ENCODE measurements at regions not wholly inside any gene's neighbourhood (a gene's known extent, or its start where the extent isn't known, plus 50 kb on each side); places are given as distances from the start of the nearest gene placed in this dataset.

- Histone ChIP-seq H3K36me3 (ENCODE audit: control insufficient read depth, insufficient read depth, low read length) (no peaks in the 10 kb centered on the region), H3K4me3 (ENCODE audit: low read length) (no peak overlapping the region), H3K9me3 (ENCODE audit: control insufficient read depth, low read length) (no peaks in the 10 kb centered on the region), H3K9ac (ENCODE audit: low read length) (no peak overlapping the region), H3K27me3 (ENCODE audit: control insufficient read depth, insufficient read depth, low read length) (no peaks in the 10 kb centered on the region), H3K4me1 (ENCODE audit: control insufficient read depth, insufficient read depth, low read length) (no peaks in the 10 kb centered on the region)
These were observed 172.8 kb upstream of the RBMS1 start for GRCh38 chr2:160666154-160667060.

GRCh38 chr2:160667811-160668210 is 174.2 kb upstream of the RBMS1 start:
- Histone ChIP-seq H3K4me3 (ENCODE audit: low read length) (no peak overlapping the region), H3K36me3 (ENCODE audit: control insufficient read depth, insufficient read depth, low read length) (no peaks in the 10 kb centered on the region), H3K27me3 (ENCODE audit: control insufficient read depth, insufficient read depth, low read length) (no peaks in the 10 kb centered on the region), H3K9me3 (ENCODE audit: control insufficient read depth, low read length) (no peaks in the 10 kb centered on the region), H3K9ac (ENCODE audit: low read length) (no peak overlapping the region), H3K4me1 (ENCODE audit: control insufficient read depth, insufficient read depth, low read length) (no peaks in the 10 kb centered on the region)

- Histone ChIP-seq H3K4me3 (ENCODE audit: low read length) (no peak overlapping the region), H3K36me3 (ENCODE audit: control insufficient read depth, insufficient read depth, low read length) (no peaks in the 10 kb centered on the region), H3K27me3 (ENCODE audit: control insufficient read depth, insufficient read depth, low read length) (no peaks in the 10 kb centered on the region), H3K9ac (ENCODE audit: low read length) (no peak overlapping the region), H3K9me3 (ENCODE audit: control insufficient read depth, low read length) (no peaks in the 10 kb centered on the region), H3K4me1 (ENCODE audit: control insufficient read depth, insufficient read depth, low read length) (no peaks in the 10 kb centered on the region)
These were observed 177.0 kb upstream of the RBMS1 start for GRCh38 chr2:160670618-160671017.

- Histone ChIP-seq H3K9me3 (ENCODE audit: control insufficient read depth, low read length) (no peaks in the 10 kb centered on the region), H3K4me1 (ENCODE audit: control insufficient read depth, insufficient read depth, low read length) (no peaks in the 10 kb centered on the region), H3K36me3 (ENCODE audit: control insufficient read depth, insufficient read depth, low read length) (no peaks in the 10 kb centered on the region), H3K9ac (ENCODE audit: low read length) (no peak overlapping the region), H3K27me3 (ENCODE audit: control insufficient read depth, insufficient read depth, low read length) (no peaks in the 10 kb centered on the region), H3K4me3 (ENCODE audit: low read length) (no peak overlapping the region)
These were observed 178.6 kb upstream of the RBMS1 start for GRCh38 chr2:160672211-160672610.

GRCh38 chr2:160674146-160674750 is 180.6 kb upstream of the RBMS1 start:
- Histone ChIP-seq H3K4me1 (ENCODE audit: control insufficient read depth, insufficient read depth, low read length) (no peaks in the 10 kb centered on the region), H3K4me3 (ENCODE audit: low read length) (no peak overlapping the region), H3K36me3 (ENCODE audit: control insufficient read depth, insufficient read depth, low read length) (no peaks in the 10 kb centered on the region), H3K27me3 (ENCODE audit: control insufficient read depth, insufficient read depth, low read length) (no peaks in the 10 kb centered on the region), H3K9ac (ENCODE audit: low read length) (no peak overlapping the region), H3K9me3 (ENCODE audit: control insufficient read depth, low read length) (no peaks in the 10 kb centered on the region)

GRCh38 chr2:160679686-160680085 is 186.1 kb upstream of the RBMS1 start:
- no peak overlapping the region for H3K4me3 ChIP-seq (ENCODE audit: low read length)
- no peaks in the 10 kb centered on the region for H3K4me1 ChIP-seq (ENCODE audit: control insufficient read depth, insufficient read depth, low read length)
- no peaks in the 10 kb centered on the region for H3K27me3 ChIP-seq (ENCODE audit: control insufficient read depth, insufficient read depth, low read length)
- H3K9ac ChIP-seq (ENCODE audit: low read length): no peak overlapping the region
- no peaks in the 10 kb centered on the region for H3K9me3 ChIP-seq (ENCODE audit: control insufficient read depth, low read length)
- H3K36me3 ChIP-seq (ENCODE audit: control insufficient read depth, insufficient read depth, low read length): no peaks in the 10 kb centered on the region

- Histone ChIP-seq H3K9ac (ENCODE audit: low read length) (no peak overlapping the region), H3K36me3 (ENCODE audit: control insufficient read depth, insufficient read depth, low read length) (no peaks in the 10 kb centered on the region), H3K9me3 (ENCODE audit: control insufficient read depth, low read length) (no peaks in the 10 kb centered on the region), H3K4me1 (ENCODE audit: control insufficient read depth, insufficient read depth, low read length) (no peaks in the 10 kb centered on the region), H3K4me3 (ENCODE audit: low read length) (no peak overlapping the region), H3K27me3 (ENCODE audit: control insufficient read depth, insufficient read depth, low read length) (no peaks in the 10 kb centered on the region)
These were observed 186.7 kb upstream of the RBMS1 start for GRCh38 chr2:160680294-160680693.

- H3K4me3 ChIP-seq (ENCODE audit: low read length): no peak overlapping the region
- H3K9me3 ChIP-seq (ENCODE audit: control insufficient read depth, low read length): no peaks in the 10 kb centered on the region
- no peaks in the 10 kb centered on the region for H3K4me1 ChIP-seq (ENCODE audit: control insufficient read depth, insufficient read depth, low read length)
- no peaks in the 10 kb centered on the region for H3K36me3 ChIP-seq (ENCODE audit: control insufficient read depth, insufficient read depth, low read length)
- H3K27me3 ChIP-seq (ENCODE audit: control insufficient read depth, insufficient read depth, low read length): no peaks in the 10 kb centered on the region
- no peak overlapping the region for H3K9ac ChIP-seq (ENCODE audit: low read length)
These were observed 187.4 kb upstream of the RBMS1 start for GRCh38 chr2:160680974-160681373.

GRCh38 chr2:160683206-160683605 is 189.6 kb upstream of the RBMS1 start:
- no peaks in the 10 kb centered on the region for H3K4me1 ChIP-seq (ENCODE audit: control insufficient read depth, insufficient read depth, low read length)
- H3K4me3 ChIP-seq (ENCODE audit: low read length): no peak overlapping the region
- H3K9me3 ChIP-seq (ENCODE audit: control insufficient read depth, low read length): no peaks in the 10 kb centered on the region

GRCh38 chr2:160687629-160688028 is 194.0 kb upstream of the RBMS1 start:
- Histone ChIP-seq H3K4me3 (ENCODE audit: low read length) (no peak overlapping the region), H3K9me3 (ENCODE audit: control insufficient read depth, low read length) (no peaks in the 10 kb centered on the region), H3K9ac (ENCODE audit: low read length) (no peak overlapping the region), H3K4me1 (ENCODE audit: control insufficient read depth, insufficient read depth, low read length) (no peaks in the 10 kb centered on the region), H3K36me3 (ENCODE audit: control insufficient read depth, insufficient read depth, low read length) (no peaks in the 10 kb centered on the region), H3K27me3 (ENCODE audit: control insufficient read depth, insufficient read depth, low read length) (no peaks in the 10 kb centered on the region)

More at GRCh38 chr2:160683206-160683605, 189.6 kb upstream of the RBMS1 start:
- Histone ChIP-seq H3K9ac (ENCODE audit: low read length) (no peak overlapping the region), H3K36me3 (ENCODE audit: control insufficient read depth, insufficient read depth, low read length) (no peaks in the 10 kb centered on the region), H3K27me3 (ENCODE audit: control insufficient read depth, insufficient read depth, low read length) (no peaks in the 10 kb centered on the region)

GRCh38 chr2:160689441-160689840 is 195.8 kb upstream of the RBMS1 start:
- Histone ChIP-seq H3K9me3 (ENCODE audit: control insufficient read depth, low read length) (no peaks in the 10 kb centered on the region), H3K27me3 (ENCODE audit: control insufficient read depth, insufficient read depth, low read length) (no peaks in the 10 kb centered on the region), H3K4me1 (ENCODE audit: control insufficient read depth, insufficient read depth, low read length) (no peaks in the 10 kb centered on the region), H3K36me3 (ENCODE audit: control insufficient read depth, insufficient read depth, low read length) (no peaks in the 10 kb centered on the region), H3K4me3 (ENCODE audit: low read length) (no peak overlapping the region), H3K9ac (ENCODE audit: low read length) (no peak overlapping the region)

- Histone ChIP-seq H3K27me3 (ENCODE audit: control insufficient read depth, insufficient read depth, low read length) (no peaks in the 10 kb centered on the region), H3K9ac (ENCODE audit: low read length) (no peak overlapping the region), H3K4me3 (ENCODE audit: low read length) (no peak overlapping the region), H3K9me3 (ENCODE audit: control insufficient read depth, low read length) (no peaks in the 10 kb centered on the region), H3K36me3 (ENCODE audit: control insufficient read depth, insufficient read depth, low read length) (no peaks in the 10 kb centered on the region), H3K4me1 (ENCODE audit: control insufficient read depth, insufficient read depth, low read length) (no peaks in the 10 kb centered on the region)
These were observed 200.6 kb upstream of the RBMS1 start for GRCh38 chr2:160694221-160694620.
